Neural progenitor cell (in vitro differentiated cells): ENCODE measurements at regions not wholly inside any gene's neighbourhood (a gene's known extent, or its start where the extent isn't known, plus 50 kb on each side); places are given as distances from the start of the nearest gene placed in this dataset.

Experiments used
- EZH2 ChIP-seq: fragments of 200-600 bp; sonication (generic); IDR thresholded peaks from 2 replicates; pipeline ENCODE4 v1.6.1; 2017; ENCODE audit warnings: antibody characterized with exemption, mild to moderate bottlenecking, moderate library complexity
- EZH2phosphoT487 ChIP-seq: fragments of 200-600 bp; sonication (generic); IDR thresholded peaks from 2 replicates; pipeline ENCODE4 v1.6.1; 2017; ENCODE audit warnings: antibody characterized with exemption
- TF ChIP-seq, protein P1 (sequence below): fragments of 200-600 bp; sonication (generic); IDR thresholded peaks from 2 replicates; pipeline ENCODE4 v1.5.1; 2017; ENCODE audit warnings: antibody characterized with exemption, mild to moderate bottlenecking

DNA sequence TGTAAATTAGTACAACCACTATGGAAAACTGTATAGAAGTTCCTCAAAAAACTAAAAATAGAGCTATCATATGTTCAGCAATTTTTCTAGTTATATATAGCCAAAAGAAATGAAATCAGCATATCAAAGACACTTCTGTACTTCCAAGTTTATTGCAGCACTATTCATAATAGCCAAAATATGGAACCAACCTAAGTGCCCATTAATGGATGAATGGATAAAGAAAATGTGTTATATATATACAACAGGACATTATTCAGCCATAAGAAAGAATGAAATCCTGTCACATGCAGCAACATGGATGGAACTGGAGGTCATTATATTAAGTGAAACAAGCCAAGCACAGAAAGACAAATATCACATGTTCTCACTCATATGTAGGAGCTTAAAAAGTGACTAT is 112.6 kb downstream of the MDH1 start:
- TF ChIP-seq, protein P1, sequence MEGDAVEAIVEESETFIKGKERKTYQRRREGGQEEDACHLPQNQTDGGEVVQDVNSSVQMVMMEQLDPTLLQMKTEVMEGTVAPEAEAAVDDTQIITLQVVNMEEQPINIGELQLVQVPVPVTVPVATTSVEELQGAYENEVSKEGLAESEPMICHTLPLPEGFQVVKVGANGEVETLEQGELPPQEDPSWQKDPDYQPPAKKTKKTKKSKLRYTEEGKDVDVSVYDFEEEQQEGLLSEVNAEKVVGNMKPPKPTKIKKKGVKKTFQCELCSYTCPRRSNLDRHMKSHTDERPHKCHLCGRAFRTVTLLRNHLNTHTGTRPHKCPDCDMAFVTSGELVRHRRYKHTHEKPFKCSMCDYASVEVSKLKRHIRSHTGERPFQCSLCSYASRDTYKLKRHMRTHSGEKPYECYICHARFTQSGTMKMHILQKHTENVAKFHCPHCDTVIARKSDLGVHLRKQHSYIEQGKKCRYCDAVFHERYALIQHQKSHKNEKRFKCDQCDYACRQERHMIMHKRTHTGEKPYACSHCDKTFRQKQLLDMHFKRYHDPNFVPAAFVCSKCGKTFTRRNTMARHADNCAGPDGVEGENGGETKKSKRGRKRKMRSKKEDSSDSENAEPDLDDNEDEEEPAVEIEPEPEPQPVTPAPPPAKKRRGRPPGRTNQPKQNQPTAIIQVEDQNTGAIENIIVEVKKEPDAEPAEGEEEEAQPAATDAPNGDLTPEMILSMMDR: no peak
- TF ChIP-seq EZH2: no peak
- TF ChIP-seq EZH2phosphoT487: no peak
